ENCODE measurements at regions not wholly inside any gene's neighbourhood (a gene's known extent, or its start where the extent isn't known, plus 50 kb on each side); places are given as distances from the start of the nearest gene placed in this dataset.
A peak's percentile ranks its signal among the peaks of the same experiment; 100 is the strongest.

GRCh38 chr13:78258304-78258703 is 339.7 kb upstream of the EDNRB start:
- no peak for DNase-seq (ENCODE audit: low read depth, low spot score)
- H3K4me3 ChIP-seq (ENCODE audit: low read length) = no peak overlapping the region

GRCh38 chr13:78256484-78256883 is 337.9 kb upstream of the EDNRB start:
- no peak overlapping the region for H3K4me3 ChIP-seq (ENCODE audit: low read length)
- DNase-seq (ENCODE audit: low read depth, low spot score) = no peak

GRCh38 chr13:78254113-78254512 is 335.5 kb upstream of the EDNRB start:
- DNase-seq (ENCODE audit: low read depth, low spot score) = no peak
- no peak overlapping the region for H3K4me3 ChIP-seq (ENCODE audit: low read length)

- DNase-seq (ENCODE audit: low read depth, low spot score) = no peak
- H3K4me3 ChIP-seq (ENCODE audit: low read length) = no peak overlapping the region
Measured at GRCh38 chr13:78247362-78247761, 328.7 kb upstream of the EDNRB start.

- DNase-seq (ENCODE audit: low read depth, low spot score) = peak; percentile 8
- no peak overlapping the region for H3K4me3 ChIP-seq (ENCODE audit: low read length)
Measured at GRCh38 chr13:78241278-78241919, 322.8 kb upstream of the EDNRB start.

GRCh38 chr13:78239714-78240113 is 321.1 kb upstream of the EDNRB start:
- H3K4me3 ChIP-seq (ENCODE audit: low read length) = no peak overlapping the region
- DNase-seq (ENCODE audit: low read depth, low spot score) = no peak

- no peak for DNase-seq (ENCODE audit: low read depth, low spot score)
- H3K4me3 ChIP-seq (ENCODE audit: low read length) = no peak overlapping the region
Measured at GRCh38 chr13:78238911-78239310, 320.3 kb upstream of the EDNRB start.

GRCh38 chr13:78228940-78229339 is 310.3 kb upstream of the EDNRB start:
- H3K4me3 ChIP-seq (ENCODE audit: low read length) = no peak overlapping the region
- DNase-seq (ENCODE audit: low read depth, low spot score) = no peak

GRCh38 chr13:78228211-78228610 is 309.6 kb upstream of the EDNRB start:
- DNase-seq (ENCODE audit: low read depth, low spot score) = no peak
- no peak overlapping the region for H3K4me3 ChIP-seq (ENCODE audit: low read length)

GRCh38 chr13:78227709-78228108 is 309.1 kb upstream of the EDNRB start:
- DNase-seq (ENCODE audit: low read depth, low spot score) = no peak

GRCh38 chr13:78215458-78216108 is 297.0 kb upstream of the EDNRB start:
- H3K4me3 ChIP-seq (ENCODE audit: low read length) = no peak overlapping the region
- no peak for DNase-seq (ENCODE audit: low read depth, low spot score)

More at GRCh38 chr13:78227709-78228108, 309.1 kb upstream of the EDNRB start:
- no peak overlapping the region for H3K4me3 ChIP-seq (ENCODE audit: low read length)

- no peak overlapping the region for H3K4me3 ChIP-seq (ENCODE audit: low read length)
- DNase-seq (ENCODE audit: low read depth, low spot score) = no peak
Measured at GRCh38 chr13:78201411-78201810, 282.8 kb upstream of the EDNRB start.

GRCh38 chr13:78198821-78199220 is 280.2 kb upstream of the EDNRB start:
- no peak for DNase-seq (ENCODE audit: low read depth, low spot score)
- H3K4me3 ChIP-seq (ENCODE audit: low read length) = no peak overlapping the region

GRCh38 chr13:78198419-78198818 is 279.8 kb upstream of the EDNRB start:
- H3K4me3 ChIP-seq (ENCODE audit: low read length) = no peak overlapping the region
- DNase-seq (ENCODE audit: low read depth, low spot score) = no peak

GRCh38 chr13:78197231-78197630 is 278.6 kb upstream of the EDNRB start:
- DNase-seq (ENCODE audit: low read depth, low spot score) = no peak
- no peak overlapping the region for H3K4me3 ChIP-seq (ENCODE audit: low read length)

- no peak overlapping the region for H3K4me3 ChIP-seq (ENCODE audit: low read length)
- DNase-seq (ENCODE audit: low read depth, low spot score) = no peak
Measured at GRCh38 chr13:78194904-78195639, 276.4 kb upstream of the EDNRB start.

- H3K4me3 ChIP-seq (ENCODE audit: low read length) = no peak overlapping the region
- no peak for DNase-seq (ENCODE audit: low read depth, low spot score)
Measured at GRCh38 chr13:78193846-78194245, 275.2 kb upstream of the EDNRB start.

GRCh38 chr13:78192716-78193115 is 274.1 kb upstream of the EDNRB start:
- H3K4me3 ChIP-seq (ENCODE audit: low read length) = no peak overlapping the region
- DNase-seq (ENCODE audit: low read depth, low spot score) = no peak

GRCh38 chr13:78190296-78190695 is 271.7 kb upstream of the EDNRB start:
- no peak overlapping the region for H3K4me3 ChIP-seq (ENCODE audit: low read length)
- DNase-seq (ENCODE audit: low read depth, low spot score) = no peak

- H3K4me3 ChIP-seq (ENCODE audit: low read length) = no peak overlapping the region
Measured at GRCh38 chr13:78187781-78188180, 269.1 kb upstream of the EDNRB start.

More at GRCh38 chr13:78187781-78188180, 269.1 kb upstream of the EDNRB start:
- DNase-seq (ENCODE audit: low read depth, low spot score) = no peak

Data from Jurkat, Clone E6-1 (cell line).